Naive thymus-derived CD4-positive, alpha-beta T cell (primary cell): ENCODE measurements at regions not wholly inside any gene's neighbourhood (a gene's known extent, or its start where the extent isn't known, plus 50 kb on each side); places are given as distances from the start of the nearest gene placed in this dataset.
"Not testable (repeated sequence)": the region's sequence is repeated elsewhere in the genome, so short reads cannot be mapped to it uniquely, and the experiment has no call there.

Experiments
- ATAC-seq: fragments of 150-1000 bp; cut with Tn5 transposase; 2 replicates; pipeline ENCODE4 v1.10.0; 2021; ENCODE audit warnings: mild to moderate bottlenecking, moderate library complexity
- CTCF ChIA-PET: fragments of 350-600 bp; sonication (Branson Sonifier 250); formaldehyde crosslinking; loops from one replicate; lab custom pipeline; 2021; ENCODE audit warnings: antibody characterized with exemption; lab: Charles Lee
- POLR2A ChIA-PET: fragments of 350-600 bp; sonication (Branson Sonifier 250); formaldehyde crosslinking; loops from one replicate; lab custom pipeline; 2021; ENCODE audit warnings: antibody characterized with exemption, inconsistent platforms; lab: Charles Lee
- DNase-seq, 9 donors: peaks; one replicate each; pipeline versions ENCODE4 v3.0.0 to v3.0.0-alpha.2; 2020 to 2022; ENCODE audit warnings: mixed read lengths in 1 of 9
- H3K27ac ChIP-seq: one replicate; pipeline ENCODE4 v1.7.0; 2013; ENCODE audit warnings: mild to moderate bottlenecking, low read depth, low read length, moderate library complexity
- H3K27me3 ChIP-seq, 2 donors: one replicate each; pipeline ENCODE4 v1.7.0; 2013; ENCODE audit warnings: low read length in 2 of 2, mild to moderate bottlenecking in 2 of 2, moderate library complexity in 2 of 2; ENCODE audit not compliant: control insufficient read depth in 2 of 2, insufficient read depth in 2 of 2
- H3K36me3 ChIP-seq, 3 experiments: 1 replicate in 2 of 3; 2 replicates in 1 of 3; pipeline ENCODE4 v1.7.0; 2013; ENCODE audit warnings: low read length in 3 of 3, mild to moderate bottlenecking in 3 of 3, moderate library complexity in 1 of 3; ENCODE audit not compliant: insufficient read depth in 3 of 3, control insufficient read depth in 2 of 3
- H3K4me1 ChIP-seq, 2 donors: one replicate each; pipeline ENCODE4 v1.7.0; 2013; ENCODE audit warnings: low read length in 2 of 2, mild to moderate bottlenecking in 2 of 2, moderate library complexity in 1 of 2; ENCODE audit not compliant: control insufficient read depth in 2 of 2, insufficient read depth in 2 of 2
- H3K4me3 ChIP-seq: 2 replicates; pipeline ENCODE4 v1.7.0; 2013; ENCODE audit warnings: mild to moderate bottlenecking, low read length
- H3K9me3 ChIP-seq, 3 experiments: 1 replicate in 2 of 3; 2 replicates in 1 of 3; pipeline ENCODE4 v1.7.0; 2013; ENCODE audit warnings: low read length in 3 of 3; ENCODE audit not compliant: control insufficient read depth in 2 of 3
- H3K27ac Mint-ChIP-seq, 9 donors: one replicate each; pipeline ENCODE4 v1.8.0; 2020 to 2022; ENCODE audit warnings: mixed read lengths in 9 of 9, mild to moderate bottlenecking in 8 of 9, moderate library complexity in 5 of 9, inconsistent platforms in 2 of 9
- H3K27me3 Mint-ChIP-seq, 5 donors: one replicate each; pipeline ENCODE4 v1.8.0; 2021 to 2022; ENCODE audit warnings: mixed read lengths in 5 of 5, mild to moderate bottlenecking in 1 of 5
- H3K36me3 Mint-ChIP-seq, 5 donors: one replicate each; pipeline ENCODE4 v1.8.0; 2020 to 2022; ENCODE audit warnings: mixed read lengths in 5 of 5, mild to moderate bottlenecking in 3 of 5, inconsistent platforms in 1 of 5
- H3K4me1 Mint-ChIP-seq, 7 donors: one replicate each; pipeline ENCODE4 v1.8.0; 2020 to 2022; ENCODE audit warnings: mixed read lengths in 7 of 7, mild to moderate bottlenecking in 3 of 7, inconsistent platforms in 1 of 7
- H3K4me3 Mint-ChIP-seq, 10 donors: one replicate each; pipeline ENCODE4 v1.8.0; 2020 to 2022; ENCODE audit warnings: mild to moderate bottlenecking in 10 of 10, mixed read lengths in 10 of 10, moderate library complexity in 6 of 10, inconsistent platforms in 2 of 10
- H3K9me3 Mint-ChIP-seq, 11 donors: one replicate each; pipeline ENCODE4 v1.8.0; 2020 to 2022; ENCODE audit warnings: mixed read lengths in 11 of 11, mild to moderate bottlenecking in 4 of 11, inconsistent platforms in 1 of 11, moderate library complexity in 1 of 11
- intact Hi-C, 2 donors: fragments of 100-400 bp; cut with micrococcal nuclease; formaldehyde crosslinking; loops; one replicate each; pipeline ENCODE4 v1.15.1; 2023

GRCh38 chr13:69264362-69265334, 843.0 kb upstream of the ATXN8OS start:
- intact Hi-C loops = no loop called here
- no peaks in the 10 kb centered on the region for H3K36me3 Mint-ChIP-seq
- DNase-seq (no peak), ATAC-seq (no peak)
- Histone ChIP-seq H3K27me3 (no peaks in the 10 kb centered on the region), H3K4me3 (no peak overlapping the region), H3K36me3 (no peaks in the 10 kb centered on the region), H3K27ac (no peak overlapping the region), H3K9me3 (no peaks in the 10 kb centered on the region), H3K4me1 (no peaks in the 10 kb centered on the region)
- no peak overlapping the region for H3K4me3 Mint-ChIP-seq
- CTCF ChIA-PET = no interaction called here
- peaks cover 3 to 27% (median 17%) of the 10 kb centered on the region in 11 donors for H3K9me3 Mint-ChIP-seq
- POLR2A ChIA-PET = no interaction called here
- H3K4me1 Mint-ChIP-seq = no peaks in the 10 kb centered on the region
- H3K27ac Mint-ChIP-seq = no peak overlapping the region
- no peaks in the 10 kb centered on the region for H3K27me3 Mint-ChIP-seq

DNA sequence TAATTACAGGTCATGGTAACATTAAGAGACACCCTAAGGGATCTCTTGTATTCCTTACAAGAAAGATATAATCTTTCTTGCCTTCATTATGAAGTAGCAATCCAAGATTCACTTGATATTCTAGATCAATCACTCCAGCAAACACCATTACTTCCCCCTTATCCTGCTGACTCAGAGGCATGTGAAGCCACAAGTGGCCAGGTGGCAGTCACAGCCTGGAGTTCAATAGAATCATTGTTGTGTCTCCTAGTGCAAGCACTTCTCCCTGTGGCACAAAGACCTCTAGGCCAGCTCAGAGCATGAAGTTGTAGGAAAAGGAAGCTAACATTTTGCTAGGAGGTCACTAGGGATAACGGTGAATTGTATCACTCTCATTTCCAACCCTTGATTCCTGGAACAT, 864.3 kb upstream of the ATXN8OS start:
- POLR2A ChIA-PET = no interaction called here
- Histone ChIP-seq H3K9me3 (peaks cover 0 to 4% (median 0%) of the 10 kb centered on the region in 3 experiments), H3K27ac (no peak overlapping the region), H3K27me3 (no peaks in the 10 kb centered on the region), H3K4me1 (no peaks in the 10 kb centered on the region), H3K4me3 (no peak overlapping the region), H3K36me3 (no peaks in the 10 kb centered on the region)
- ATAC-seq (no peak), DNase-seq (no peak)
- Mint-ChIP-seq H3K36me3 (no peaks in the 10 kb centered on the region), H3K4me3 (no peak overlapping the region), H3K27me3 (no peaks in the 10 kb centered on the region), H3K4me1 (no peaks in the 10 kb centered on the region), H3K9me3 (peaks cover 0 to 23% (median 5%) of the 10 kb centered on the region in 11 donors), H3K27ac (no peak overlapping the region)
- intact Hi-C loops = no loop called here
- CTCF ChIA-PET = no interaction called here

- Mint-ChIP-seq H3K4me3 (no peak overlapping the region), H3K4me1 (no peaks in the 10 kb centered on the region), H3K27me3 (no peaks in the 10 kb centered on the region), H3K9me3 (peaks cover 2 to 27% (median 13%) of the 10 kb centered on the region in 11 donors), H3K36me3 (no peaks in the 10 kb centered on the region), H3K27ac (no peak overlapping the region)
- POLR2A ChIA-PET = no interaction called here
- Histone ChIP-seq H3K27ac (no peak overlapping the region), H3K9me3 (no peaks in the 10 kb centered on the region), H3K27me3 (no peaks in the 10 kb centered on the region), H3K36me3 (no peaks in the 10 kb centered on the region), H3K4me3 (no peak overlapping the region), H3K4me1 (no peaks in the 10 kb centered on the region)
- CTCF ChIA-PET = no interaction called here
- DNase-seq (no peak), ATAC-seq (no peak)
- intact Hi-C loops = no loop called here
Observed at GRCh38 chr13:69234171-69234570, 873.5 kb upstream of the ATXN8OS start.

- DNase-seq (no peak), ATAC-seq (no peak)
- Histone ChIP-seq H3K9me3 (no peaks in the 10 kb centered on the region), H3K27ac (no peak overlapping the region), H3K4me3 (no peak overlapping the region), H3K4me1 (no peaks in the 10 kb centered on the region), H3K27me3 (no peaks in the 10 kb centered on the region), H3K36me3 (no peaks in the 10 kb centered on the region)
- CTCF ChIA-PET = no interaction called here
- intact Hi-C loops = no loop called here
- no peaks in the 10 kb centered on the region for H3K4me1 Mint-ChIP-seq
- POLR2A ChIA-PET = no interaction called here
- no peaks in the 10 kb centered on the region for H3K36me3 Mint-ChIP-seq
- H3K9me3 Mint-ChIP-seq = peaks cover 0 to 42% (median 17%) of the 10 kb centered on the region in 11 donors
- no peaks in the 10 kb centered on the region for H3K27me3 Mint-ChIP-seq
- H3K4me3 Mint-ChIP-seq = no peak overlapping the region
- H3K27ac Mint-ChIP-seq = no peak overlapping the region
Observed at GRCh38 chr13:69226427-69226826, 881.2 kb upstream of the ATXN8OS start.

DNA sequence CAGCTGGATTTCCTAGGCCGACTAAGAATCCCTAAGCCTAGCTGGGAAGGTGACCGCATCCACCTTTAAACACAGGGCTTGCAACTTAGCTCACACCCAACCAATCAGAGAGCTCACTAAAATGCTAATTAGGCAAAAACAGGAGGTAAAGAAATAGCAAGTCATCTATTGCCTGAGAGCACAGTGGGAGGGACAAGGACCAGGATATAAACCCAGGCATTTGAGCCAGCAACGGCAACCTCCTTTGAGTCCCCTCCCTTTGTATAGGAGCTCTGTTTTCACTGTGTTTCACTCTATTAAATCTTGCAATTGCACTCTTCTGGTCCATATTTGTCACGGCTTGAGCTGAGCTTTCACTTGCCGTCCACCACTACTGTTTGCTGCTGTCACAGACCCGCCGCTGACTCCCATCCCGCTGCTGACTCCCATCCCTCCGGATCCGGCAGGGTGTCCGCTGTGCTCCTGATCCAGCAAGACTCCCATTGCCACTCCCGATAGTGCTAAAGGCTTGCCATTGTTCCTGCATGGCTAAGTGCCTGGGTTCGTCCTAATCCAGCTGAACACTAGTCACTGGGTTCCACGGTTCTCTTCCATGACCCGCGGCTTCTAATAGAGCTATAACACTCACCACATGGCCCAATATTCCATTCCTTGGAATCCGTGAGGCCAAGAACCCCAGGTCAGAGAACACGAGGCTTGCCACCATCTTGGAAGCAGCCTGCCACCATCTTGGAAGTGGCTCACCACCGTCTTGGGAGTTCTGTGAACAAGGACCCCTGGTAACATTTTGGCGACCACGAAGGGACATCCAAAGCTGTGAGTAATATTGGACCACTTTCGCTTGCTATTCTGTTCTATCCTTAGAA, 885.8 kb upstream of the ATXN8OS start:
- H3K36me3 ChIP-seq, POLR2A ChIA-PET, H3K4me3 Mint-ChIP-seq, H3K27me3 Mint-ChIP-seq, DNase-seq, H3K4me3 ChIP-seq, CTCF ChIA-PET, ATAC-seq, H3K27me3 ChIP-seq, intact Hi-C loops, H3K27ac ChIP-seq, H3K36me3 Mint-ChIP-seq, H3K9me3 ChIP-seq, H3K4me1 Mint-ChIP-seq, H3K27ac Mint-ChIP-seq, H3K4me1 ChIP-seq: not testable (repeated sequence)
- H3K9me3 Mint-ChIP-seq = peaks cover 4 to 29% (median 9%) of the 10 kb centered on the region in 11 donors

DNA sequence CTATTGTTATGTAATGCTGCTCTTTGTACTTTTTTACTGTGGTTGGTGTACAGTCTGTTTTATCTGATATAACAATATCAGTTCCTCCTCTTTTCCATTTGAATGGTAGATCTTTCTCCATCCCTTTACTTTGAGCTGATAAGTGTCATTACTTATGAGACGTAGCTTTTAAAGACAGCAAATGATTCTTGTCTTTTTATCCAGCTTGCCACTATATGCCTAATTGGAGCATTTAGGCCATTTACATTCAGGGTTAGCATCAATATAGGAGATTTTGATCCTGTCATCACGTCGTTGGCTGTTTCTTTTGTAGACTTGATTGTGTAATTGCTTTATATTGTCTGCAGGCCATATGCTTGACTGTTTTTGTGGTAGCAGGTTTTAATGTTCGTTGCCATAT, 894.2 kb upstream of the ATXN8OS start:
- DNase-seq (no peak), ATAC-seq (no peak)
- Histone ChIP-seq H3K27me3 (no peaks in the 10 kb centered on the region), H3K27ac (no peak overlapping the region), H3K4me1 (no peaks in the 10 kb centered on the region), H3K36me3 (no peaks in the 10 kb centered on the region), H3K9me3 (no peaks in the 10 kb centered on the region), H3K4me3 (no peak overlapping the region)
- H3K4me3 Mint-ChIP-seq = no peak overlapping the region
- H3K4me1 Mint-ChIP-seq = no peaks in the 10 kb centered on the region
- CTCF ChIA-PET = no interaction called here
- intact Hi-C loops = no loop called here
- peaks cover 0 to 14% (median 4%) of the 10 kb centered on the region in 11 donors for H3K9me3 Mint-ChIP-seq
- POLR2A ChIA-PET = no interaction called here
- no peak overlapping the region for H3K27ac Mint-ChIP-seq
- no peaks in the 10 kb centered on the region for H3K27me3 Mint-ChIP-seq
- no peaks in the 10 kb centered on the region for H3K36me3 Mint-ChIP-seq
